CD4-positive, alpha-beta T cell (primary cell): ENCODE measurements at regions not wholly inside any gene's neighbourhood (a gene's known extent, or its start where the extent isn't known, plus 50 kb on each side); places are given as distances from the start of the nearest gene placed in this dataset.
A peak's percentile ranks its signal among the peaks of the same experiment; 100 is the strongest.
"Not testable (repeated sequence)": the region's sequence is repeated elsewhere in the genome, so short reads cannot be mapped to it uniquely, and the experiment has no call there.

ENCODE experiments used
- ATAC-seq: fragments of 200-7000 bp; cut with Tn5 transposase; one replicate; pipeline ENCODE4 v1.10.0; 2022; ENCODE audit warnings: mild to moderate bottlenecking; ENCODE audit not compliant: poor library complexity
- CTCF ChIA-PET: fragments of 350-600 bp; sonication (Branson Sonifier 250); formaldehyde crosslinking; loops from one replicate; lab custom pipeline; 2021; ENCODE audit warnings: antibody characterized with exemption, inconsistent platforms; lab: Charles Lee
- POLR2A ChIA-PET: fragments of 350-600 bp; sonication (Branson Sonifier 250); formaldehyde crosslinking; loops from one replicate; lab custom pipeline; 2021; ENCODE audit warnings: antibody characterized with exemption, inconsistent platforms; lab: Charles Lee
- DNase-seq, 14 experiments: peaks; one replicate each; pipeline ENCODE4 v3.0.0-alpha.2; 2013 to 2020; ENCODE audit warnings: mixed read lengths in 2 of 14
- H3K27ac ChIP-seq, 2 donors: one replicate each; pipeline versions ENCODE4 v1.5.1 to v1.7.0; 2013; ENCODE audit warnings: low read length in 2 of 2, low read depth in 1 of 2, mild to moderate bottlenecking in 1 of 2
- H3K27me3 ChIP-seq, 2 experiments: 1 replicate in 1 of 2; 2 replicates in 1 of 2; pipeline versions ENCODE4 v1.6.1 to v1.7.0; 2013; ENCODE audit warnings: low read length in 2 of 2, control low read depth in 1 of 2, mild to moderate bottlenecking in 1 of 2, moderate library complexity in 1 of 2; ENCODE audit not compliant: insufficient read depth in 2 of 2, control insufficient read depth in 1 of 2
- H3K36me3 ChIP-seq: one replicate; pipeline ENCODE4 v1.6.1; 2013; ENCODE audit warnings: low read length, control low read depth; ENCODE audit not compliant: insufficient read depth
- H3K4me1 ChIP-seq: one replicate; pipeline ENCODE4 v1.6.1; 2013; ENCODE audit warnings: low read length, control low read depth; ENCODE audit not compliant: insufficient read depth
- H3K4me3 ChIP-seq: one replicate; pipeline ENCODE4 v1.5.1; 2013; ENCODE audit warnings: mild to moderate bottlenecking, low read length, moderate library complexity
- H3K9me3 ChIP-seq, 2 experiments: 1 replicate in 1 of 2; 2 replicates in 1 of 2; pipeline versions ENCODE4 v1.6.1 to v1.7.0; 2013; ENCODE audit warnings: low read length in 2 of 2, mild to moderate bottlenecking in 2 of 2, control low read depth in 1 of 2, moderate library complexity in 1 of 2; ENCODE audit not compliant: control insufficient read depth in 1 of 2, insufficient read depth in 1 of 2
- H3K27ac Mint-ChIP-seq: one replicate; pipeline ENCODE4 v1.8.0; 2020; ENCODE audit warnings: mixed read lengths
- H3K27me3 Mint-ChIP-seq: one replicate; pipeline ENCODE4 v1.8.0; 2021; ENCODE audit warnings: mixed read lengths
- H3K36me3 Mint-ChIP-seq: one replicate; pipeline ENCODE4 v1.8.0; 2021; ENCODE audit warnings: low read depth, mixed read lengths
- H3K4me1 Mint-ChIP-seq: one replicate; pipeline ENCODE4 v1.8.0; 2021; ENCODE audit warnings: low read depth, mixed read lengths
- H3K4me3 Mint-ChIP-seq: one replicate; pipeline ENCODE4 v1.8.0; 2020; ENCODE audit warnings: mild to moderate bottlenecking, mixed read lengths
- H3K9me3 Mint-ChIP-seq: one replicate; pipeline ENCODE4 v1.8.0; 2020; ENCODE audit warnings: mixed read lengths
- CTCF ChIP-seq: fragments of 200-600 bp; IDR thresholded peaks from one replicate; pipeline ENCODE4 v1.8.0; 2022; ENCODE audit warnings: antibody characterized with exemption, mild to moderate bottlenecking
- intact Hi-C, 2 experiments: fragments of 100-400 bp; cut with DNase I in 1 of 2; cut with micrococcal nuclease in 1 of 2; formaldehyde crosslinking; loops; one replicate each; pipeline versions ENCODE4 v1.15.1 to v1.9.0; 2023 to 2025; cut with DNase I, micrococcal nuclease

DNA sequence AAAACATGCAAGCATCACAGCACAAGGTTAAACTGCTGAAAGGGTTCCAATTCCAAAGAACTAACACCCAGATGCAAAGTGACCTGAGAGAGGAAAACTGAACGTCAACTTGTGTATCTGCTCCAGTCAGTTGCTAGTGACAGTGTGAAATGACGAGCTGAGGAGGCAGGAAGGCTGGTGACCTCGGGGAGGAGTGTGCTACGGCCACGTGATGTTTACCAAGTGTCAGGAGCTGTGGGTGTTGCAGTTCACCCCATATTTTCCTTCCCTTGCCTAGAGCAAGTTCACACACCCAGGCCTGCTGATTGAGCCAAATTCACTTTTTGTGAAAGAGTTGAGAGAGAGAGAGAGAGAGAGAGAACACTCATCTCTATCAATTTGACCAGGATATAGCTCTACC lies 231.6 kb upstream of the ANKH start:
- H3K27me3 Mint-ChIP-seq: no peaks in the 10 kb centered on the region
- no peak for TF ChIP-seq CTCF
- H3K36me3 ChIP-seq: no peaks in the 10 kb centered on the region
- no peak overlapping the region for H3K4me3 Mint-ChIP-seq
- no peaks in the 10 kb centered on the region for H3K9me3 Mint-ChIP-seq
- no peaks in the 10 kb centered on the region for H3K36me3 Mint-ChIP-seq
- H3K27ac ChIP-seq: no peak overlapping the region
- H3K9me3 ChIP-seq: no peaks in the 10 kb centered on the region
- intact Hi-C loops: no loop called here
- ATAC-seq (peak; percentile 59), DNase-seq (peak in 3 of 14 experiments; percentile 4 to 44 (median 13))
- peaks cover 12% of the 10 kb centered on the region for H3K4me1 Mint-ChIP-seq
- H3K4me3 ChIP-seq: no peak overlapping the region
- H3K27me3 ChIP-seq: peaks cover 0 to 2% of the 10 kb centered on the region in 2 experiments
- ChIA-PET CTCF (no interaction called here), POLR2A (no interaction called here)
- no peaks in the 10 kb centered on the region for H3K4me1 ChIP-seq
- peak overlapping the region; percentile 70 for H3K27ac Mint-ChIP-seq

DNA sequence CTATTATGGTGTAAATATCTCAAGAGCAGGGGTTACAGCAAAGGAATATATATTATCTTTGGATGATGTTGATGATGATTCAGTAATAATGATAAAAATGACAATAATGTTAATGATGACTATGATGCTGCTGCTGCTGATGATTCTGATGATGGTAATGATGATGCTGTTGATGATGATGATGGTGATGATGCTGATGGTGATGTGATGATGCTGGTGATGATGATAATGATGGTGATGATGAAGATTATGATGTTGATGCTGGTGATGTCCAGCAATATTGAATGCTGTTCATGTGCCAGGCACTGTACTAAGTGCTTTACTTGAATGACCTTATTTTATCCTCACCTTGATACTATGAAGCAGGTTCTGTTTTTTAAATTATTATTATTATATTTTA lies 226.0 kb upstream of the ANKH start:
- DNase-seq (no peak), ATAC-seq (no peak)
- intact Hi-C loops: no loop called here
- Histone ChIP-seq H3K36me3 (no peaks in the 10 kb centered on the region), H3K9me3 (peaks cover 0 to 5% of the 10 kb centered on the region in 2 experiments), H3K27ac (no peak overlapping the region), H3K27me3 (peaks cover 0 to 2% of the 10 kb centered on the region in 2 experiments), H3K4me3 (no peak overlapping the region), H3K4me1 (no peaks in the 10 kb centered on the region)
- ChIA-PET CTCF (no interaction called here), POLR2A (no interaction called here)
- Mint-ChIP-seq H3K27me3 (no peaks in the 10 kb centered on the region), H3K4me3 (no peak overlapping the region), H3K9me3 (no peaks in the 10 kb centered on the region), H3K27ac (no peak overlapping the region), H3K36me3 (no peaks in the 10 kb centered on the region), H3K4me1 (no peaks in the 10 kb centered on the region)
- no peak for TF ChIP-seq CTCF

- ATAC-seq: not testable (repeated sequence)
These were observed 225.1 kb upstream of the ANKH start for GRCh38 chr5:15096686-15097085.

GRCh38 chr5:15092801-15093200 lies 221.2 kb upstream of the ANKH start:
- H3K9me3 ChIP-seq: peaks cover 0 to 12% of the 10 kb centered on the region in 2 experiments
- no peak for DNase-seq
- H3K27ac ChIP-seq: no peak overlapping the region
- no peaks in the 10 kb centered on the region for H3K36me3 ChIP-seq
- no peaks in the 10 kb centered on the region for H3K4me1 ChIP-seq
- POLR2A ChIA-PET: no interaction called here
- Mint-ChIP-seq H3K27ac (no peak overlapping the region), H3K27me3 (no peaks in the 10 kb centered on the region), H3K36me3 (no peaks in the 10 kb centered on the region), H3K4me3 (no peak overlapping the region), H3K9me3 (peaks cover 6% of the 10 kb centered on the region), H3K4me1 (no peaks in the 10 kb centered on the region)
- no peak for ATAC-seq
- TF ChIP-seq CTCF: no peak
- intact Hi-C loops: no loop called here
- peaks cover 0 to 4% of the 10 kb centered on the region in 2 experiments for H3K27me3 ChIP-seq
- CTCF ChIA-PET: no interaction called here
- no peak overlapping the region for H3K4me3 ChIP-seq

More at GRCh38 chr5:15096686-15097085, 225.1 kb upstream of the ANKH start:
- H3K27ac Mint-ChIP-seq, H3K27me3 ChIP-seq, H3K4me3 ChIP-seq, intact Hi-C loops, H3K9me3 Mint-ChIP-seq, DNase-seq, H3K9me3 ChIP-seq, H3K36me3 ChIP-seq, H3K4me1 Mint-ChIP-seq, H3K27me3 Mint-ChIP-seq, H3K27ac ChIP-seq, POLR2A ChIA-PET, H3K4me3 Mint-ChIP-seq, H3K36me3 Mint-ChIP-seq, H3K4me1 ChIP-seq, CTCF ChIA-PET: not testable (repeated sequence)
